Endothelial cell of umbilical vein (primary cell): ENCODE measurements at regions not wholly inside any gene's neighbourhood (a gene's known extent, or its start where the extent isn't known, plus 50 kb on each side); places are given as distances from the start of the nearest gene placed in this dataset.

Experiments
- EZH2 ChIP-seq: IDR thresholded peaks from 2 replicates; pipeline ENCODE4 v1.6.1; 2012; ENCODE audit warnings: borderline replicate concordance, low read depth, mild to moderate bottlenecking, moderate library complexity, low read length, inconsistent platforms; ENCODE audit not compliant: severe bottlenecking
- FOS ChIP-seq: IDR thresholded peaks from 2 replicates; pipeline ENCODE4 v1.6.1; 2011; ENCODE audit warnings: mild to moderate bottlenecking, low read length, moderate library complexity, borderline replicate concordance; ENCODE audit not compliant: insufficient read depth
- POLR2A ChIP-seq: IDR thresholded peaks from 2 replicates; pipeline ENCODE4 v1.6.1; 2012; ENCODE audit warnings: low read depth, mild to moderate bottlenecking, control low read depth, low read length
- POLR2AphosphoS5 ChIP-seq: IDR thresholded peaks from 2 replicates; pipeline ENCODE4 v1.6.1; 2012; ENCODE audit warnings: low read depth, mild to moderate bottlenecking, control low read depth, low read length, moderate library complexity; ENCODE audit not compliant: insufficient read depth
- TF ChIP-seq, protein P1 (sequence below), 2 donors: IDR thresholded peaks; 1 replicate in 1 of 2; 2 replicates in 1 of 2; pipeline ENCODE4 v1.5.1; 2011; ENCODE audit warnings: low read length in 2 of 2, mild to moderate bottlenecking in 2 of 2, moderate library complexity in 2 of 2, control low read depth in 1 of 2, inconsistent platforms in 1 of 2, low read depth in 1 of 2; ENCODE audit not compliant: insufficient read depth in 1 of 2; ENCODE audit errors: extremely low read depth in 1 of 2
- TF ChIP-seq, protein P2 (sequence below): IDR thresholded peaks from 2 replicates; pipeline ENCODE4 v1.6.1; 2011; ENCODE audit not compliant: insufficient read depth, insufficient read length

DNA sequence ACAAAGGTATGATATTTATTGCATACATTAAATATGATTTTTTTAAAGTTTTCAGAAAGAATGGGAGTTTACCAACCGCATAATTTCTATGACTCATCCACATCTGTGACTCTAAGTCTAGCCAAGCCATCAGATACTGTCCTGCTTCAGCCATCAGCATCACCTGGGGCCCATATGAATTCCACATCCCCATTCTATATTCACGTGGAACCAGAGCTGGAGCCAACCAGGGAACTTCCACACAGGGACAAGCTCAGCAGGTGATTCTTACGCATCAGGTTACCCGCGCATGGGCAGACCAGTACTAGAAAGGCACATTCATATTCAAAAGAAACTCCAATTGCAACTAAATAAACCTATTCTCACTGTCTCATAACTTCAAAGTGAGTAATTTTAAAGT is 817.7 kb upstream of the IGFBP3 start:
- TF ChIP-seq, protein P1, sequence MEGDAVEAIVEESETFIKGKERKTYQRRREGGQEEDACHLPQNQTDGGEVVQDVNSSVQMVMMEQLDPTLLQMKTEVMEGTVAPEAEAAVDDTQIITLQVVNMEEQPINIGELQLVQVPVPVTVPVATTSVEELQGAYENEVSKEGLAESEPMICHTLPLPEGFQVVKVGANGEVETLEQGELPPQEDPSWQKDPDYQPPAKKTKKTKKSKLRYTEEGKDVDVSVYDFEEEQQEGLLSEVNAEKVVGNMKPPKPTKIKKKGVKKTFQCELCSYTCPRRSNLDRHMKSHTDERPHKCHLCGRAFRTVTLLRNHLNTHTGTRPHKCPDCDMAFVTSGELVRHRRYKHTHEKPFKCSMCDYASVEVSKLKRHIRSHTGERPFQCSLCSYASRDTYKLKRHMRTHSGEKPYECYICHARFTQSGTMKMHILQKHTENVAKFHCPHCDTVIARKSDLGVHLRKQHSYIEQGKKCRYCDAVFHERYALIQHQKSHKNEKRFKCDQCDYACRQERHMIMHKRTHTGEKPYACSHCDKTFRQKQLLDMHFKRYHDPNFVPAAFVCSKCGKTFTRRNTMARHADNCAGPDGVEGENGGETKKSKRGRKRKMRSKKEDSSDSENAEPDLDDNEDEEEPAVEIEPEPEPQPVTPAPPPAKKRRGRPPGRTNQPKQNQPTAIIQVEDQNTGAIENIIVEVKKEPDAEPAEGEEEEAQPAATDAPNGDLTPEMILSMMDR (IDR thresholded peaks at IDR 0.05; ENCODE audit: extremely low read depth in 1 of 2, insufficient read depth in 1 of 2, low read depth in 1 of 2, low read length in 2 of 2): no peak
- TF ChIP-seq POLR2A: no peak
- no peak for TF ChIP-seq POLR2AphosphoS5
- TF ChIP-seq, protein P2, sequence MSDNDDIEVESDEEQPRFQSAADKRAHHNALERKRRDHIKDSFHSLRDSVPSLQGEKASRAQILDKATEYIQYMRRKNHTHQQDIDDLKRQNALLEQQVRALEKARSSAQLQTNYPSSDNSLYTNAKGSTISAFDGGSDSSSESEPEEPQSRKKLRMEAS: no peak
- TF ChIP-seq EZH2: no peak
- TF ChIP-seq FOS: no peak
